NCI-H2029 treated with DMSO at 0.1 percent for 48 hours (cell line): ENCODE measurements at regions not wholly inside any gene's neighbourhood (a gene's known extent, or its start where the extent isn't known, plus 50 kb on each side); places are given as distances from the start of the nearest gene placed in this dataset.
"Not testable (repeated sequence)": the region's sequence is repeated elsewhere in the genome, so short reads cannot be mapped to it uniquely, and the experiment has no call there.

Source experiments
- DNase-seq: peaks from one replicate; lab custom pipeline; 2025; lab: John Stamatoyannopoulos, UW

- DNase-seq, result no peak
Observed at GRCh38 chr5:83001796-83002381, 75.3 kb downstream of the TMEM167A start.

- no peak for DNase-seq
Observed at GRCh38 chr5:83000922-83001321, 76.3 kb downstream of the TMEM167A start.

- no peak for DNase-seq
Observed at GRCh38 chr5:83000428-83000827, 76.8 kb downstream of the TMEM167A start.

- DNase-seq, result no peak
Observed at GRCh38 chr5:82993416-82993815, 83.8 kb downstream of the TMEM167A start.

- DNase-seq, result no peak
Observed at GRCh38 chr5:82992646-82993045, 84.5 kb downstream of the TMEM167A start.

GRCh38 chr5:82991678-82992323 is 85.4 kb downstream of the TMEM167A start:
- DNase-seq, result peak; percentile 40

GRCh38 chr5:82991059-82991458 is 86.1 kb downstream of the TMEM167A start:
- no peak for DNase-seq

GRCh38 chr5:82987188-82987587 is 90.0 kb downstream of the TMEM167A start:
- DNase-seq, result no peak

GRCh38 chr5:82986404-82986803 is 90.8 kb downstream of the TMEM167A start:
- no peak for DNase-seq

- no peak for DNase-seq
Observed at GRCh38 chr5:82985763-82986162, 91.4 kb downstream of the TMEM167A start.

- no peak for DNase-seq
Observed at GRCh38 chr5:82984786-82985735, 92.1 kb downstream of the TMEM167A start.

GRCh38 chr5:82982846-82983245 is 94.3 kb downstream of the TMEM167A start:
- DNase-seq, result no peak

GRCh38 chr5:82976887-82977286 is 100.3 kb downstream of the TMEM167A start:
- not testable (repeated sequence) for DNase-seq

- no peak for DNase-seq
Observed at GRCh38 chr5:82975812-82976211, 101.4 kb downstream of the TMEM167A start.

GRCh38 chr5:82975396-82975795 is 101.8 kb downstream of the TMEM167A start:
- no peak for DNase-seq

- DNase-seq, result not testable (repeated sequence)
Observed at GRCh38 chr5:82974346-82974745, 102.8 kb downstream of the TMEM167A start.

GRCh38 chr5:82971901-82972300 is 105.3 kb downstream of the TMEM167A start:
- no peak for DNase-seq

GRCh38 chr5:82971034-82971806 is 106.0 kb downstream of the TMEM167A start:
- DNase-seq, result not testable (repeated sequence)

- DNase-seq, result not testable (repeated sequence)
Observed at GRCh38 chr5:82969221-82969976, 107.8 kb downstream of the TMEM167A start.

GRCh38 chr5:82967072-82967471 is 110.1 kb downstream of the TMEM167A start:
- no peak for DNase-seq

GRCh38 chr5:82959466-82959865 is 117.7 kb downstream of the TMEM167A start:
- no peak for DNase-seq
